Gastroesophageal sphincter (tissue), 4 donors: ENCODE measurements at regions not wholly inside any gene's neighbourhood (a gene's known extent, or its start where the extent isn't known, plus 50 kb on each side); places are given as distances from the start of the nearest gene placed in this dataset.
A peak's percentile ranks its signal among the peaks of the same experiment; 100 is the strongest.

Experiments
- ATAC-seq: fragments of 150-250 bp; one replicate; pipeline ENCODE4 v1.9.1; 2016; ENCODE audit warnings: mild to moderate bottlenecking, moderate library complexity
- H3K27ac ChIP-seq, 4 donors: fragments of 200-600 bp; sonication (generic) in 3 of 4; 1 replicate in 3 of 4; 2 replicates in 1 of 4; pipeline ENCODE4 v1.5.1; 2016 to 2019
- H3K27me3 ChIP-seq: fragments of 200-600 bp; sonication (generic); one replicate; pipeline ENCODE4 v1.5.1; 2019
- H3K36me3 ChIP-seq, 2 donors: fragments of 200-600 bp; sonication (generic); one replicate each; pipeline ENCODE4 v1.5.1; 2019; ENCODE audit warnings: control low read depth in 1 of 2
- H3K4me1 ChIP-seq, 3 donors: fragments of 200-600 bp; sonication (generic); 1 replicate in 2 of 3; 2 replicates in 1 of 3; pipeline ENCODE4 v1.5.1; 2016 to 2019; ENCODE audit warnings: control low read depth in 2 of 3
- H3K4me3 ChIP-seq, 2 donors: fragments of 200-600 bp; sonication (generic); one replicate each; pipeline ENCODE4 v1.5.1; 2019; ENCODE audit warnings: mild to moderate bottlenecking in 1 of 2, moderate library complexity in 1 of 2
- H3K9me3 ChIP-seq, 3 donors: fragments of 200-600 bp; sonication (generic); one replicate each; pipeline ENCODE4 v1.5.1; 2017 to 2019; ENCODE audit warnings: control low read depth in 2 of 3
- CTCF ChIP-seq, 4 experiments: fragments of 200-600 bp in 2 of 4; fragments of 450-650 bp in 2 of 4; sonication (generic) in 1 of 4; IDR thresholded peaks; one replicate each; pipeline ENCODE4 v1.5.1; 2017 to 2019; ENCODE audit warnings: antibody characterized with exemption in 4 of 4, mild to moderate bottlenecking in 2 of 4, moderate library complexity in 2 of 4
- EP300 ChIP-seq: sonication (generic); formaldehyde crosslinking; IDR thresholded peaks from one replicate; pipeline ENCODE4 v1.6.1; 2017; ENCODE audit warnings: antibody characterized with exemption, mild to moderate bottlenecking
- POLR2A ChIP-seq, 2 donors: fragments of 450-650 bp; IDR thresholded peaks; one replicate each; pipeline ENCODE4 v1.6.1; 2017; ENCODE audit warnings: antibody characterized with exemption in 2 of 2, mild to moderate bottlenecking in 2 of 2, moderate library complexity in 1 of 2
- POLR2AphosphoS5 ChIP-seq: sonication (generic); formaldehyde crosslinking; IDR thresholded peaks from one replicate; pipeline ENCODE4 v1.6.1; 2017; ENCODE audit warnings: antibody characterized with exemption
- WGBS, 2 donors: methylation state at CpG; one replicate each; pipeline ENCODE4 v1.1.5; 2018; ENCODE audit warnings: low coverage in 1 of 2; 5-methylcytosine and 5-hydroxymethylcytosine counted together

- no peak for TF ChIP-seq POLR2AphosphoS5
- TF ChIP-seq POLR2A (IDR thresholded peaks at IDR 0.05): no peak
- no peak for TF ChIP-seq EP300
- no peak for TF ChIP-seq CTCF (IDR thresholded peaks at IDR 0.05)
- Histone ChIP-seq H3K9me3 (no peaks in the 10 kb centered on the region), H3K27ac (peak overlapping the region in 1 of 4 donors; percentile 41), H3K27me3 (no peaks in the 10 kb centered on the region), H3K4me1 (no peaks in the 10 kb centered on the region), H3K36me3 (no peaks in the 10 kb centered on the region), H3K4me3 (no peak overlapping the region)
- WGBS, 2 donors: no CpG with 5 or more reads among the region's 1 CpG
- ATAC-seq: no peak
These were observed 297.9 kb upstream of the PCSK5 start for GRCh38 chr9:75592586-75592985.

- Histone ChIP-seq H3K4me3 (no peak overlapping the region), H3K9me3 (no peaks in the 10 kb centered on the region), H3K27me3 (no peaks in the 10 kb centered on the region), H3K36me3 (no peaks in the 10 kb centered on the region), H3K4me1 (no peaks in the 10 kb centered on the region), H3K27ac (no peak overlapping the region)
- TF ChIP-seq POLR2AphosphoS5 (no peak), POLR2A (IDR thresholded peaks at IDR 0.05) (no peak), EP300 (no peak), CTCF (IDR thresholded peaks at IDR 0.05) (no peak)
- no peak for ATAC-seq
These were observed 296.6 kb upstream of the PCSK5 start for GRCh38 chr9:75593920-75594319.

GRCh38 chr9:75599126-75599525 lies 291.3 kb upstream of the PCSK5 start:
- H3K9me3 ChIP-seq: no peaks in the 10 kb centered on the region
- TF ChIP-seq EP300 (no peak), CTCF (IDR thresholded peaks at IDR 0.05) (no peak), POLR2AphosphoS5 (no peak), POLR2A (IDR thresholded peaks at IDR 0.05) (no peak)
- no peak overlapping the region for H3K4me3 ChIP-seq
- H3K27me3 ChIP-seq: no peaks in the 10 kb centered on the region
- no peak for ATAC-seq
- no peak overlapping the region for H3K27ac ChIP-seq
- no peaks in the 10 kb centered on the region for H3K4me1 ChIP-seq
- 85 to 100% methylated on average over 1 of the region's 1 CpG for WGBS, 2 donors
- no peaks in the 10 kb centered on the region for H3K36me3 ChIP-seq

GRCh38 chr9:75601280-75601679 lies 289.2 kb upstream of the PCSK5 start:
- 70 to 81% methylated on average over 1 to 2 of the region's 2 CpGs for WGBS, 2 donors
- Histone ChIP-seq H3K27me3 (no peaks in the 10 kb centered on the region), H3K4me1 (no peaks in the 10 kb centered on the region), H3K9me3 (no peaks in the 10 kb centered on the region), H3K36me3 (no peaks in the 10 kb centered on the region), H3K27ac (no peak overlapping the region), H3K4me3 (no peak overlapping the region)
- TF ChIP-seq POLR2AphosphoS5 (no peak), EP300 (no peak), CTCF (IDR thresholded peaks at IDR 0.05) (no peak), POLR2A (IDR thresholded peaks at IDR 0.05) (no peak)
- no peak for ATAC-seq

GRCh38 chr9:75602060-75602459 lies 288.4 kb upstream of the PCSK5 start:
- no peak overlapping the region for H3K27ac ChIP-seq
- no peak overlapping the region for H3K4me3 ChIP-seq
- H3K36me3 ChIP-seq: no peaks in the 10 kb centered on the region
- no peaks in the 10 kb centered on the region for H3K9me3 ChIP-seq
- ATAC-seq: no peak
- 48 to 82% methylated on average over 2 to 4 of the region's 4 CpGs for WGBS, 2 donors
- no peaks in the 10 kb centered on the region for H3K27me3 ChIP-seq
- H3K4me1 ChIP-seq: no peaks in the 10 kb centered on the region
- TF ChIP-seq POLR2A (IDR thresholded peaks at IDR 0.05) (no peak), CTCF (IDR thresholded peaks at IDR 0.05) (no peak), EP300 (no peak), POLR2AphosphoS5 (no peak)
